Left lung (tissue), 4 donors: ENCODE measurements at regions not wholly inside any gene's neighbourhood (a gene's known extent, or its start where the extent isn't known, plus 50 kb on each side); places are given as distances from the start of the nearest gene placed in this dataset.
A peak's percentile ranks its signal among the peaks of the same experiment; 100 is the strongest.

Experiments used
- ATAC-seq: fragments of 200-7000 bp; cut with Tn5 transposase; one replicate; pipeline ENCODE4 v1.9.1; 2020; ENCODE audit warnings: moderate library complexity
- DNase-seq, 4 donors: peaks; one replicate each; pipeline ENCODE4 v3.0.0-alpha.2; 2013 to 2020
- H3K27ac ChIP-seq, 2 donors: fragments of 200-600 bp; sonication (generic) in 1 of 2; one replicate each; pipeline versions ENCODE4 v1.5.0 to v1.8.0; 2020 to 2021
- H3K27me3 ChIP-seq, 2 donors: fragments of 200-600 bp; sonication (generic) in 1 of 2; one replicate each; pipeline versions ENCODE4 v1.5.0 to v1.8.0; 2020 to 2021
- H3K36me3 ChIP-seq, 2 donors: fragments of 200-600 bp; sonication (generic) in 1 of 2; one replicate each; pipeline versions ENCODE4 v1.5.0 to v1.8.0; 2020 to 2021
- H3K4me1 ChIP-seq, 2 donors: fragments of 200-600 bp; one replicate each; pipeline ENCODE4 v1.8.0; 2021
- H3K4me3 ChIP-seq, 2 donors: fragments of 200-600 bp; sonication (generic) in 1 of 2; one replicate each; pipeline versions ENCODE4 v1.5.0 to v1.8.0; 2020 to 2021; ENCODE audit warnings: mild to moderate bottlenecking in 1 of 2
- H3K9me3 ChIP-seq, 2 donors: fragments of 200-600 bp; sonication (generic) in 1 of 2; one replicate each; pipeline versions ENCODE4 v1.5.0 to v1.8.0; 2020 to 2021
- intact Hi-C, 2 donors: fragments of 100-400 bp; cut with DNase I; formaldehyde crosslinking; loops; one replicate each; pipeline versions ENCODE4 v1.11.2 to v1.14.2; 2022
- TF ChIP-seq, protein P1 (sequence below), 2 donors: fragments of 200-600 bp; sonication (generic) in 1 of 2; IDR thresholded peaks; one replicate each; pipeline versions ENCODE4 v1.5.0 to v1.8.0; 2021; ENCODE audit warnings: antibody characterized with exemption in 2 of 2
- donor health status: DM: no; HTN: yes; CAD: no.
- donor health status: DM: no; HTN: no; CAD: no.

DNA sequence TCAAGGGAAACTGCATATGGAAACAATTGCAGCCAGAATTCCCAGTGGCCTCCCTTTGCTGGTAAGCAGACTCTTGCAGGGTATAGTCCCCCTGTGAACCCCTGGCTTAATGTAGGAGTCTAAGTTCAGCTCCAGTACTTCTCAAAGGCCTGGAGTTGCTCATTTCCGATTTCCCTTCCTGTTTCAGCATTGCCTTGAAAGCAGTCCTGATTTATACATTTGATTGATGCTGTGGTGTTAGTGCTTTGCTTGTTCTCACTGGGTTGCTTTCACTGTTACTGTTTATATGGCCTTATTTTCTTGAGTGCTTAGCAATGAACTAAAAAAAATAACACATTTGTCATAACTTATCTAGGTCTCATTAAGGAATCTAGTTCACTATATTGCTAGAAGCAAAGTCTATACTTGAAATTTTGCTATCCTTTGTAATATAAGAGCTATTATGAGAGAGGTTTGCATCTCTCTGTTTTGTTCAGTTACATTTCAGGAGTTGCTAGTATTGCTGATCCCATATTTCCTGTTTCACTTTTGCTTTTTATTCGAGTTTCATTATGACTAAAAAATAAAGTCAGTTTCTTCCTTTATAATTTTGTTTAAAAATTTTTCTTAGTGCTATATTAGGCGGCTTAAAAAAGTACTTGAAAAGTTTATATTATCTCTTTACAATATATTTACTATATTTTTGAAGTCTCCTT, 122.4 kb upstream of the NMUR2 start:
- Histone ChIP-seq H3K27ac (no peak overlapping the region), H3K9me3 (no peaks in the 10 kb centered on the region), H3K4me3 (no peak overlapping the region), H3K36me3 (no peaks in the 10 kb centered on the region), H3K27me3 (no peaks in the 10 kb centered on the region), H3K4me1 (peaks cover 0 to 3% of the 10 kb centered on the region in 2 donors)
- ATAC-seq, result no peak
- TF ChIP-seq, protein P1, sequence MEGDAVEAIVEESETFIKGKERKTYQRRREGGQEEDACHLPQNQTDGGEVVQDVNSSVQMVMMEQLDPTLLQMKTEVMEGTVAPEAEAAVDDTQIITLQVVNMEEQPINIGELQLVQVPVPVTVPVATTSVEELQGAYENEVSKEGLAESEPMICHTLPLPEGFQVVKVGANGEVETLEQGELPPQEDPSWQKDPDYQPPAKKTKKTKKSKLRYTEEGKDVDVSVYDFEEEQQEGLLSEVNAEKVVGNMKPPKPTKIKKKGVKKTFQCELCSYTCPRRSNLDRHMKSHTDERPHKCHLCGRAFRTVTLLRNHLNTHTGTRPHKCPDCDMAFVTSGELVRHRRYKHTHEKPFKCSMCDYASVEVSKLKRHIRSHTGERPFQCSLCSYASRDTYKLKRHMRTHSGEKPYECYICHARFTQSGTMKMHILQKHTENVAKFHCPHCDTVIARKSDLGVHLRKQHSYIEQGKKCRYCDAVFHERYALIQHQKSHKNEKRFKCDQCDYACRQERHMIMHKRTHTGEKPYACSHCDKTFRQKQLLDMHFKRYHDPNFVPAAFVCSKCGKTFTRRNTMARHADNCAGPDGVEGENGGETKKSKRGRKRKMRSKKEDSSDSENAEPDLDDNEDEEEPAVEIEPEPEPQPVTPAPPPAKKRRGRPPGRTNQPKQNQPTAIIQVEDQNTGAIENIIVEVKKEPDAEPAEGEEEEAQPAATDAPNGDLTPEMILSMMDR (IDR thresholded peaks at IDR 0.05), result no peak
- DNase-seq, result no peak
- intact Hi-C loops, result no loop called here

DNA sequence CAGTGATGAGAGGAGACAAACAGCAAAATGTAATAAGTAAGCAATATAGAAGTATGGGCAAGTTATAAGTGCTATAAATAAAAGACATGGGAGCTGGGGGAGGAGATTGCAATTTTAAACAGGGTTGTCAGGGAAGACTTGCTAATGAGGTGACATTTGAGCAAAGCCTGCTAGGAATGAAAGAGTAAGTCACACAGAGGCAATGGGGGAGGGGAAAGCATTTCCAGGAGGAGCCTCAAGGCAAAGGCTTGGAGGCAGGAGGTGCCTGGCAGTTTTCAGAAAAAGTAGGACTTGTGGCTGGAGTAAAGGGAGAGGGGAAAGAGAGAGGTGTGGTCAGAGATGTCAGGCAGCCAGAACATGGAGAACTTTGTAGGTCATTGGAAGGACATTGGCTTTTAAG, 124.4 kb upstream of the NMUR2 start:
- TF ChIP-seq, protein P1 (IDR thresholded peaks at IDR 0.05), result no peak
- no peaks in the 10 kb centered on the region for H3K9me3 ChIP-seq
- H3K27me3 ChIP-seq, result no peaks in the 10 kb centered on the region
- H3K27ac ChIP-seq, result no peak overlapping the region
- peak in 1 of 4 donors; percentile 54 for DNase-seq
- no peaks in the 10 kb centered on the region for H3K36me3 ChIP-seq
- no peak for ATAC-seq
- H3K4me1 ChIP-seq, result peaks cover 0 to 3% of the 10 kb centered on the region in 2 donors
- intact Hi-C loops, result no loop called here
- no peak overlapping the region for H3K4me3 ChIP-seq

DNA sequence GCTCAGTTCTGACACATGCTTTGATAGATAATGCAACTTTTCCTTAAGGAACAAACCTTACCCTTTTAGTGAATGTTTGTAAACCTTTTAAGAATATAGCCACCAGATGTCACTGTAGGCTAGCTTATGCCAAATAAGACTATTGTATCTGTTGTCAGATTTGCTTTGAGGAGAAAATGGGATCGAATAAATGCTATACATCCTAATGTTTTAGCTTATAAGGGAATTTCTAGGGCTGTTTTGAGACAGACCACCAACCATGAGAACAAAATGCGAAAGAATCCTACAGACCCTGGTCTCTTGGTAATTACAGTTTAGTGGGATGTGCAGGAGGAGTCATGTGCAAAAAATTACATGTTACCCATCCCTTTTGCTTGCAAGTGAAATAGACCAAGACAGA, 127.6 kb upstream of the NMUR2 start:
- TF ChIP-seq, protein P1 (IDR thresholded peaks at IDR 0.05), result peak; percentile 27 to 40
- H3K9me3 ChIP-seq, result no peaks in the 10 kb centered on the region
- no peaks in the 10 kb centered on the region for H3K27me3 ChIP-seq
- intact Hi-C loops, result loop anchor here in 1 of 2 donors (5.0 kb wide), 1 partner anchor 1435 kb away; no protein-coding TSS in a partner anchor
- ATAC-seq (peak; percentile 73), DNase-seq (peak in 1 of 4 donors; percentile 72)
- H3K27ac ChIP-seq, result no peak overlapping the region
- no peak overlapping the region for H3K4me3 ChIP-seq
- no peaks in the 10 kb centered on the region for H3K36me3 ChIP-seq
- H3K4me1 ChIP-seq, result peaks cover 0 to 3% of the 10 kb centered on the region in 2 donors

DNA sequence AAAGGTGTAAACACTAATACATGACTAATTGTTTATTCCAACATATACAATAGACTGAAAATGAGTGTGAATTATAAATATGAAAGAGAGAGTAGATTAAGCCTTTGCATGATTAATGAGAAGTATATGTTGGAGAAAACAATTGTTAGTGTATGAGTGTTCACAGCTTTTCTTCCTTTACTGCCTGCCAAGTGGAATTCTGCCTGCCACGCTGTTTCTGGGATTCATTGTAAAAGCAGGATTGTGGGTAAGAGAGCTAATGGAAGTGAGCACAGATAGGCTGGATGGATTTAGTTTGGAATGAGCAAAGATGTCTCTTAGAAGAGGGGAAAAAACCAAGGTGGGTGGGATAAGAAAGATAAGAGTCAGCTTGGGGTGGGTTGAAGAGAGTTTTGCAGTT, 129.6 kb upstream of the NMUR2 start:
- Histone ChIP-seq H3K9me3 (no peaks in the 10 kb centered on the region), H3K4me1 (no peaks in the 10 kb centered on the region), H3K36me3 (no peaks in the 10 kb centered on the region), H3K27me3 (no peaks in the 10 kb centered on the region), H3K4me3 (no peak overlapping the region), H3K27ac (no peak overlapping the region)
- TF ChIP-seq, protein P1 (IDR thresholded peaks at IDR 0.05), result no peak
- ATAC-seq (no peak), DNase-seq (peak in 1 of 4 donors; percentile 22)
- intact Hi-C loops, result loop anchor here in 1 of 2 donors (5.0 kb wide), 1 partner anchor 1433 kb away; no protein-coding TSS in a partner anchor

DNA sequence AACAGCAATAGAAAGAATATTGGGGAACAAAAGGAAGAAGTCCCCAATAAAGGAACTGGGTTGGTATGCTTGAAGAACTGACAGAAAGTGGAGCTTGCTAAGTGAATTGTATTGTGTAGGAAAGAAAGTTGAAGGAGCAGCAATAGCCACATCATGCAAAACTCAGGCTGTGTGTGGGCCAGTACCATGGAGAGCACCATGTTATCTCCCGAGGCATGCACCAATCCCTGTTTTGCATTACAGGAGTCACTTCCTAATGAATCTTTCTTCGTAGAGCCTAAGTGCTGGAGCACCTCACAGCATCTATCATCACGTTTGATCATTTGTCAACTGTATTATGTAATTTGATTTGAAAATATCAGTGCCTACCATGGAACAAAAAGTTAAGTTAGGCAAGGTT, 137.7 kb upstream of the NMUR2 start:
- peak in 1 of 4 donors; percentile 54 for DNase-seq
- peak; percentile 67 for ATAC-seq
- Histone ChIP-seq H3K4me3 (no peak overlapping the region), H3K27ac (no peak overlapping the region), H3K9me3 (no peaks in the 10 kb centered on the region), H3K4me1 (no peaks in the 10 kb centered on the region), H3K27me3 (peaks cover 0 to 4% of the 10 kb centered on the region in 2 donors), H3K36me3 (no peaks in the 10 kb centered on the region)
- TF ChIP-seq, protein P1 (IDR thresholded peaks at IDR 0.05), result no peak
- intact Hi-C loops, result no loop called here
